Upper lobe of left lung (tissue), 6 donors: ENCODE measurements at regions not wholly inside any gene's neighbourhood (a gene's known extent, or its start where the extent isn't known, plus 50 kb on each side); places are given as distances from the start of the nearest gene placed in this dataset.

Experiments
- ATAC-seq, 2 donors: fragments of 200-7000 bp; cut with Tn5 transposase; one replicate each; pipeline ENCODE4 v1.9.1; 2022; ENCODE audit warnings: mild to moderate bottlenecking in 2 of 2, moderate library complexity in 2 of 2; ENCODE audit not compliant: low FRiP score in 2 of 2
- DNase-seq, 2 donors: peaks; one replicate each; pipeline ENCODE4 v3.0.0-alpha.2; 2019 to 2020
- H3K27ac ChIP-seq, 4 donors: fragments of 200-600 bp; sonication (generic); one replicate each; pipeline ENCODE4 v1.5.1; 2016 to 2019
- H3K27me3 ChIP-seq, 4 donors: fragments of 200-600 bp; sonication (generic); one replicate each; pipeline ENCODE4 v1.5.1; 2017 to 2019
- H3K36me3 ChIP-seq, 4 donors: fragments of 200-600 bp; sonication (generic); one replicate each; pipeline ENCODE4 v1.5.1; 2016 to 2019
- H3K4me1 ChIP-seq, 4 donors: fragments of 200-600 bp; sonication (generic); one replicate each; pipeline ENCODE4 v1.5.1; 2018 to 2019
- H3K4me3 ChIP-seq, 4 donors: fragments of 200-600 bp; sonication (generic); one replicate each; pipeline ENCODE4 v1.5.1; 2017 to 2019; ENCODE audit warnings: mild to moderate bottlenecking in 2 of 4, moderate library complexity in 1 of 4
- H3K9me3 ChIP-seq, 4 donors: fragments of 200-600 bp; sonication (generic); one replicate each; pipeline ENCODE4 v1.5.1; 2018 to 2019
- EP300 ChIP-seq, 4 donors: sonication (generic); formaldehyde crosslinking; IDR thresholded peaks; one replicate each; pipeline ENCODE4 v1.5.1; 2017; ENCODE audit warnings: antibody characterized with exemption in 4 of 4, control low read depth in 2 of 4
- POLR2A ChIP-seq, 4 donors: fragments of 450-650 bp; IDR thresholded peaks; one replicate each; pipeline ENCODE4 v1.5.1; 2016 to 2017; ENCODE audit warnings: antibody characterized with exemption in 4 of 4, mild to moderate bottlenecking in 2 of 4
- POLR2AphosphoS5 ChIP-seq, 2 donors: sonication (generic); formaldehyde crosslinking; IDR thresholded peaks; one replicate each; pipeline ENCODE4 v1.5.1; 2017; ENCODE audit warnings: antibody characterized with exemption in 2 of 2
- WGBS, 2 donors: methylation state at CpG; one replicate each; pipeline ENCODE4 v1.1.5; 2017 to 2018; 5-methylcytosine and 5-hydroxymethylcytosine counted together
- TF ChIP-seq, protein P1 (sequence below), 6 experiments: fragments of 450-650 bp in 4 of 6; fragments of 200-600 bp in 2 of 6; sonication (generic) in 2 of 6; IDR thresholded peaks; one replicate each; pipeline ENCODE4 v1.5.1; 2016 to 2019; ENCODE audit warnings: antibody characterized with exemption in 6 of 6
- donor health status: DM: no; HTN: no; CAD: no; lungs with moderate emphysema.
- donor health status: DM: no; HTN: yes; CAD: no; lungs with severe emphysema.

DNA sequence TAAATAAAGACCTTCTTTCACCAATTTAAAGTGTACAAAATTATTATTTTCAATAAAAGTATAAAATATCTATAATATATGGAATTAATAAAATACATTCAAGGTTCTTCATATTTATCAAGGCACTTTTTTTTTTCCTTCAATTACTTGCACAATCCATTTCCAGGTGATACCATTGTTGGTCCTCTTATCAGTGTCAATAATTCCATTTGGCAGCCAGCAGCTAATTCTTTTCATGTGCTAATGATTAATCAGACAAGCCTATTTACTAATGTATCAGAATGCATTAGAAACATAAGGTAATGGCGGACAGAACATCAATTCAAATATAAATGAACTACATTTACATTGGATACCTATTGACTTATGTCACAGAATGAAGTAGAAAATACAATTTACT is 622.2 kb downstream of the TOX3 start:
- H3K4me3 ChIP-seq = no peak overlapping the region
- no peak for TF ChIP-seq POLR2AphosphoS5 (IDR thresholded peaks at IDR 0.05)
- TF ChIP-seq POLR2A (IDR thresholded peaks at IDR 0.05) = no peak
- TF ChIP-seq, protein P1, sequence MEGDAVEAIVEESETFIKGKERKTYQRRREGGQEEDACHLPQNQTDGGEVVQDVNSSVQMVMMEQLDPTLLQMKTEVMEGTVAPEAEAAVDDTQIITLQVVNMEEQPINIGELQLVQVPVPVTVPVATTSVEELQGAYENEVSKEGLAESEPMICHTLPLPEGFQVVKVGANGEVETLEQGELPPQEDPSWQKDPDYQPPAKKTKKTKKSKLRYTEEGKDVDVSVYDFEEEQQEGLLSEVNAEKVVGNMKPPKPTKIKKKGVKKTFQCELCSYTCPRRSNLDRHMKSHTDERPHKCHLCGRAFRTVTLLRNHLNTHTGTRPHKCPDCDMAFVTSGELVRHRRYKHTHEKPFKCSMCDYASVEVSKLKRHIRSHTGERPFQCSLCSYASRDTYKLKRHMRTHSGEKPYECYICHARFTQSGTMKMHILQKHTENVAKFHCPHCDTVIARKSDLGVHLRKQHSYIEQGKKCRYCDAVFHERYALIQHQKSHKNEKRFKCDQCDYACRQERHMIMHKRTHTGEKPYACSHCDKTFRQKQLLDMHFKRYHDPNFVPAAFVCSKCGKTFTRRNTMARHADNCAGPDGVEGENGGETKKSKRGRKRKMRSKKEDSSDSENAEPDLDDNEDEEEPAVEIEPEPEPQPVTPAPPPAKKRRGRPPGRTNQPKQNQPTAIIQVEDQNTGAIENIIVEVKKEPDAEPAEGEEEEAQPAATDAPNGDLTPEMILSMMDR (IDR thresholded peaks at IDR 0.05) = no peak
- no peak for TF ChIP-seq EP300 (IDR thresholded peaks at IDR 0.05)
- 74 to 76% methylated on average over 1 of the region's 1 CpG for WGBS, 2 donors
- no peak for ATAC-seq
- H3K27me3 ChIP-seq = no peaks in the 10 kb centered on the region
- H3K27ac ChIP-seq = no peak overlapping the region
- H3K4me1 ChIP-seq = no peaks in the 10 kb centered on the region
- H3K9me3 ChIP-seq = no peaks in the 10 kb centered on the region
- no peaks in the 10 kb centered on the region for H3K36me3 ChIP-seq
- DNase-seq = no peak

DNA sequence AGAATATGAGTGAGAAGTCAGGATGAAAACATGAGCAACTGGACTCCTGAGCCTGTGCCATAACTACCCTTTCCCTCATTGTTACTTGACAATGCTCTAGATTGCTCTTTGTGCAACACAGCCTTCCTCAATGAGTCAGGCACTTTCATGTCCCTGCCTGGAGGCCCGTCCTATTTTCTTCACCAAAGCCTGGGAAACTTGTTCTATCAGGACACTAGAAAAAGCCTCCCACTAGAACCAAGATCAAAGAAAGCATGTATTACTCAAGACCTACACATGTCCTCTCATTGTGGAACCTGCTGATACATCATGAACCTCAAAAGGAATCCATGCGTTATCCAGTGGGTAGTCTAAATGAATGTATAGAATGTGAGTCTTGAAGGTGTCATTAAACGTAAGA is 624.5 kb downstream of the TOX3 start:
- ATAC-seq = no peak
- TF ChIP-seq POLR2AphosphoS5 (IDR thresholded peaks at IDR 0.05) = no peak
- TF ChIP-seq, protein P1 (IDR thresholded peaks at IDR 0.05) = no peak
- no peak for TF ChIP-seq POLR2A (IDR thresholded peaks at IDR 0.05)
- TF ChIP-seq EP300 (IDR thresholded peaks at IDR 0.05) = no peak
- 79% methylated on average over 3 of the region's 3 CpGs for WGBS, 2 donors

DNA sequence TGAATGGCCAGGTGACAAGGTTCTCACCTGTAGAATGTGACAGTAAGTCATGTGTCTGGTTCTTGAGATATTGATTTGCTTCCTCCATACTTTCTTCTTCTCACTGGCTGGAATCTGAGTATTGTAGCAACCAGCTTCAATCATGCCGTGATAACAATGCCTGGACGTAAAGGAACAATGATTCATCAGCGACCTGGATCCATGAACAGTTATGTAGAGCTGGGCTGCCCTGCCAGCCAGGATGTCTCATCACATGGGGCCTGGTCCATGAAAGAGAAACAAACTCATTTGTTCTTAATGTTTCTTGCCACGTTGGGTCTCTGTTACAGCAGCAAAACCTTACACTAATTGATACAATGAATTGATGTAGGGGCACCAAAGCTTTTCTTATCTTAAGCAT is 627.2 kb downstream of the TOX3 start:
- Histone ChIP-seq H3K4me3 (no peak overlapping the region), H3K27ac (no peak overlapping the region), H3K4me1 (no peaks in the 10 kb centered on the region), H3K27me3 (no peaks in the 10 kb centered on the region), H3K9me3 (no peaks in the 10 kb centered on the region), H3K36me3 (no peaks in the 10 kb centered on the region)
- 76 to 86% methylated on average over 4 of the region's 4 CpGs for WGBS, 2 donors
- TF ChIP-seq POLR2A (IDR thresholded peaks at IDR 0.05) (no peak), EP300 (IDR thresholded peaks at IDR 0.05) (no peak), POLR2AphosphoS5 (IDR thresholded peaks at IDR 0.05) (no peak)
- TF ChIP-seq, protein P1 (IDR thresholded peaks at IDR 0.05) = no peak
- ATAC-seq = no peak
- no peak for DNase-seq

More for the DNA sequence above, 624.5 kb downstream of the TOX3 start:
- no peaks in the 10 kb centered on the region for H3K9me3 ChIP-seq
- H3K36me3 ChIP-seq = no peaks in the 10 kb centered on the region
- H3K4me3 ChIP-seq = no peak overlapping the region
- no peaks in the 10 kb centered on the region for H3K4me1 ChIP-seq
- no peak for DNase-seq
- H3K27ac ChIP-seq = no peak overlapping the region
- H3K27me3 ChIP-seq = no peaks in the 10 kb centered on the region

DNA sequence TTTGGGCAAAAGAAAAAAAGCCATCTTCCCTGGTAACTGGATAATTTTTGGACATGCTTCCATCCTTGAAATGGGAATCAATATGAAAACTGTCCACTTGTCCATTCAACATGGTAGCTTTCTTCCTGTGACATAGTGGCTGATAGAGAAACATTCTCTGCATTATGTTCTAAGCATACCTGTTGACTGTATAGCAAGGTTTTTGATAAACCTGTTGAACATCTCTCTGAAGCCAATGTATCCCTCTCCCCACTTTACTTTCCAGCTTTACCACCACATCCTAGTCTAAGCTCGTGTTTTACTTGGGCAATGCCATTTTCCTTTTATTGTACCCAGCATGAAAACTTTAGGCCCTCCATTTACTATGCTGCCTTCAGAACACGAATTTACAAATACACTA is 630.1 kb downstream of the TOX3 start:
- 79 to 90% methylated on average over 2 of the region's 2 CpGs for WGBS, 2 donors
- H3K36me3 ChIP-seq = no peaks in the 10 kb centered on the region
- no peak overlapping the region for H3K27ac ChIP-seq
- DNase-seq (no peak), ATAC-seq (no peak)
- no peaks in the 10 kb centered on the region for H3K27me3 ChIP-seq
- no peaks in the 10 kb centered on the region for H3K4me1 ChIP-seq
- H3K9me3 ChIP-seq = no peaks in the 10 kb centered on the region
- TF ChIP-seq POLR2A (IDR thresholded peaks at IDR 0.05) (no peak), EP300 (IDR thresholded peaks at IDR 0.05) (no peak), POLR2AphosphoS5 (IDR thresholded peaks at IDR 0.05) (no peak)
- TF ChIP-seq, protein P1 (IDR thresholded peaks at IDR 0.05) = no peak
- H3K4me3 ChIP-seq = no peak overlapping the region

DNA sequence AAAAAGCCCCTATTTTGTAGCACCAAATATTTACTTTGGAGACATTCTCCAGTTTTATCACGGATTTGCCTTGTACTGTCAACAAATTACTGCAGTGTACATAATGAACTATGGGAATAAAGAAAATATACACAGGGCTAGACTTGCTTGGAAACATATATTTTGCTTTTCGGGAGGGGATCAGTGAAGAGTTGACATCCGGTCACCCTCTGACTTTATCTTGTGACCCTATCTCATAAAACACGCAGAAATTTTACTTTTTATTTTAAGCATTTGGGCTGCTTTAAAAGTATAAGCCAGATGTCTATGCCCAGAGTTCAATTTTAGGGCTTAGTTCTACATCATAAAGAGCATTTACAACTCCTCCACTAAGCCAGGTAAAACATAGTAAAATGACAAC is 630.7 kb downstream of the TOX3 start:
- Histone ChIP-seq H3K36me3 (no peaks in the 10 kb centered on the region), H3K9me3 (no peaks in the 10 kb centered on the region), H3K27me3 (no peaks in the 10 kb centered on the region), H3K27ac (no peak overlapping the region), H3K4me3 (no peak overlapping the region), H3K4me1 (no peaks in the 10 kb centered on the region)
- no peak for DNase-seq
- TF ChIP-seq EP300 (IDR thresholded peaks at IDR 0.05) (no peak), POLR2A (IDR thresholded peaks at IDR 0.05) (no peak), POLR2AphosphoS5 (IDR thresholded peaks at IDR 0.05) (no peak)
- TF ChIP-seq, protein P1 (IDR thresholded peaks at IDR 0.05) = no peak
- ATAC-seq = no peak
- WGBS, 2 donors = 66 to 74% methylated on average over 4 of the region's 4 CpGs
